Stomach (tissue), 4 donors: ENCODE measurements at regions not wholly inside any gene's neighbourhood (a gene's known extent, or its start where the extent isn't known, plus 50 kb on each side); places are given as distances from the start of the nearest gene placed in this dataset.

Experiments
- POLR2A ChIP-seq, 4 donors: fragments of 450-650 bp; IDR thresholded peaks; one replicate each; pipeline ENCODE4 v1.6.1; 2016; ENCODE audit warnings: antibody characterized with exemption in 4 of 4, control low read depth in 2 of 4, mild to moderate bottlenecking in 1 of 4, moderate library complexity in 1 of 4
- TF ChIP-seq, protein P1 (sequence below), 7 experiments: fragments of 450-650 bp in 4 of 7; fragments of 200-600 bp in 3 of 7; sonication (generic) in 3 of 7; IDR thresholded peaks; one replicate each; pipeline ENCODE4 v1.5.1; 2016 to 2019; ENCODE audit warnings: antibody characterized with exemption in 7 of 7, control low read depth in 2 of 7, mild to moderate bottlenecking in 1 of 7

DNA sequence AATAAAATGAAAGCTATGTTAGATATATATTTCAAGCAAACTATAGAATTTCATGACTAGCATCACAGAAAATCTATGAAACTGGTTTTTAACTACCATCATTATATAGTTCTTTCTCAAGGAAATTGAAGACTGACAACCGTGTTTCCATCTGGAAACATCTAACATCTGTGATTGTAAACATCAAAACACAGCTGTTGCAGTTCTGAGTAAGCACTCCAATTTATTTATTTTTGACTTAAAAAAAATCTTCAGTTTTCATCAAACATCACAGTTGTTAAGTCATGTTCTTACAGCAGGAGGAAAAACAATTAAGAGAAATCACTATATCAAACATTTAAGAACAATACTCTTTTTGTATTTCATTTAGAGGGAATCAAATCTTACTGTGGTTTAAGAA is 1653.0 kb upstream of the MIR17HG start:
- TF ChIP-seq, protein P1, sequence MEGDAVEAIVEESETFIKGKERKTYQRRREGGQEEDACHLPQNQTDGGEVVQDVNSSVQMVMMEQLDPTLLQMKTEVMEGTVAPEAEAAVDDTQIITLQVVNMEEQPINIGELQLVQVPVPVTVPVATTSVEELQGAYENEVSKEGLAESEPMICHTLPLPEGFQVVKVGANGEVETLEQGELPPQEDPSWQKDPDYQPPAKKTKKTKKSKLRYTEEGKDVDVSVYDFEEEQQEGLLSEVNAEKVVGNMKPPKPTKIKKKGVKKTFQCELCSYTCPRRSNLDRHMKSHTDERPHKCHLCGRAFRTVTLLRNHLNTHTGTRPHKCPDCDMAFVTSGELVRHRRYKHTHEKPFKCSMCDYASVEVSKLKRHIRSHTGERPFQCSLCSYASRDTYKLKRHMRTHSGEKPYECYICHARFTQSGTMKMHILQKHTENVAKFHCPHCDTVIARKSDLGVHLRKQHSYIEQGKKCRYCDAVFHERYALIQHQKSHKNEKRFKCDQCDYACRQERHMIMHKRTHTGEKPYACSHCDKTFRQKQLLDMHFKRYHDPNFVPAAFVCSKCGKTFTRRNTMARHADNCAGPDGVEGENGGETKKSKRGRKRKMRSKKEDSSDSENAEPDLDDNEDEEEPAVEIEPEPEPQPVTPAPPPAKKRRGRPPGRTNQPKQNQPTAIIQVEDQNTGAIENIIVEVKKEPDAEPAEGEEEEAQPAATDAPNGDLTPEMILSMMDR (IDR thresholded peaks at IDR 0.05), result no peak
- TF ChIP-seq POLR2A (IDR thresholded peaks at IDR 0.05), result no peak
